Mesenchymal stem cell (in vitro differentiated cells and primary cell): ENCODE measurements at regions not wholly inside any gene's neighbourhood (a gene's known extent, or its start where the extent isn't known, plus 50 kb on each side); places are given as distances from the start of the nearest gene placed in this dataset.

Experiments used
- DNase-seq: peaks from one replicate; pipeline ENCODE4 v3.0.0-alpha.2; 2013
- H2AFZ ChIP-seq: one replicate; pipeline ENCODE4 v1.6.1; 2013; ENCODE audit warnings: low read depth, mild to moderate bottlenecking, control low read depth, inconsistent platforms, low read length, moderate library complexity
- H2AK5ac ChIP-seq: 2 replicates; pipeline ENCODE4 v1.6.1; 2013; ENCODE audit warnings: low read length, moderate library complexity, mild to moderate bottlenecking, inconsistent platforms; ENCODE audit not compliant: severe bottlenecking
- H2BK120ac ChIP-seq: one replicate; pipeline ENCODE4 v1.6.1; 2013; ENCODE audit warnings: low read depth, mild to moderate bottlenecking, inconsistent platforms, low read length, moderate library complexity
- H2BK12ac ChIP-seq, 2 experiments: one replicate each; pipeline ENCODE4 v1.6.1; 2013; ENCODE audit warnings: inconsistent platforms in 2 of 2, low read length in 2 of 2, mild to moderate bottlenecking in 2 of 2, moderate library complexity in 2 of 2, control low read depth in 1 of 2
- H2BK15ac ChIP-seq: one replicate; pipeline ENCODE4 v1.6.1; 2013; ENCODE audit warnings: mild to moderate bottlenecking, low read depth, inconsistent platforms; ENCODE audit not compliant: poor library complexity, severe bottlenecking
- H2BK5ac ChIP-seq: 2 replicates; pipeline ENCODE4 v1.6.1; 2013; ENCODE audit warnings: low read depth, mild to moderate bottlenecking, low read length, control low read depth, inconsistent platforms; ENCODE audit not compliant: poor library complexity, severe bottlenecking
- H3K14ac ChIP-seq, 2 experiments: one replicate each; pipeline ENCODE4 v1.6.1; 2013; ENCODE audit warnings: inconsistent platforms in 2 of 2, low read length in 2 of 2, control low read depth in 1 of 2, mild to moderate bottlenecking in 1 of 2, moderate library complexity in 1 of 2
- H3K18ac ChIP-seq, 2 experiments: one replicate each; pipeline ENCODE4 v1.6.1; 2013; ENCODE audit warnings: inconsistent platforms in 2 of 2, low read length in 2 of 2, control low read depth in 1 of 2, low read depth in 1 of 2, mild to moderate bottlenecking in 1 of 2
- H3K23ac ChIP-seq, 2 experiments: one replicate each; pipeline ENCODE4 v1.6.1; 2013; ENCODE audit warnings: inconsistent platforms in 2 of 2, low read length in 2 of 2, mild to moderate bottlenecking in 2 of 2, moderate library complexity in 2 of 2, control low read depth in 1 of 2
- H3K27ac ChIP-seq: 2 replicates; pipeline ENCODE4 v1.5.1; 2013; ENCODE audit warnings: mild to moderate bottlenecking, moderate library complexity, low read length, control low read depth, inconsistent platforms; ENCODE audit not compliant: poor library complexity, severe bottlenecking
- H3K27me3 ChIP-seq, 2 experiments: 2 replicates each; pipeline versions ENCODE4 v1.6.1 to v1.7.0; 2013; ENCODE audit warnings: low read length in 2 of 2, mild to moderate bottlenecking in 2 of 2, moderate library complexity in 2 of 2, control low read depth in 1 of 2, inconsistent platforms in 1 of 2; ENCODE audit not compliant: control insufficient read depth in 1 of 2, insufficient read depth in 1 of 2
- H3K36me3 ChIP-seq, 2 experiments: 2 replicates each; pipeline versions ENCODE4 v1.6.1 to v1.7.0; 2013; ENCODE audit warnings: low read length in 2 of 2, control low read depth in 1 of 2, inconsistent platforms in 1 of 2, low read depth in 1 of 2, mild to moderate bottlenecking in 1 of 2; ENCODE audit not compliant: insufficient read depth in 2 of 2, control insufficient read depth in 1 of 2
- H3K4ac ChIP-seq, 2 experiments: one replicate each; pipeline ENCODE4 v1.6.1; 2013; ENCODE audit warnings: inconsistent platforms in 2 of 2, low read length in 2 of 2, mild to moderate bottlenecking in 2 of 2, moderate library complexity in 2 of 2, control low read depth in 1 of 2, low read depth in 1 of 2
- H3K4me1 ChIP-seq: 2 replicates; pipeline ENCODE4 v1.6.1; 2013; ENCODE audit warnings: low read depth, low read length, control low read depth; ENCODE audit not compliant: control insufficient read depth, insufficient read depth
- H3K4me2 ChIP-seq: 2 replicates; pipeline ENCODE4 v1.6.1; 2013; ENCODE audit warnings: low read length, mild to moderate bottlenecking, inconsistent platforms; ENCODE audit not compliant: poor library complexity, severe bottlenecking
- H3K4me3 ChIP-seq, 2 experiments: 2 replicates each; pipeline versions ENCODE4 v1.5.1 to v1.7.0; 2013; ENCODE audit warnings: low read length in 2 of 2, mild to moderate bottlenecking in 2 of 2, control low read depth in 1 of 2, low read depth in 1 of 2; ENCODE audit not compliant: insufficient read depth in 1 of 2
- H3K79me1 ChIP-seq: replicated peaks from 2 replicates; pipeline ENCODE4 v1.6.1; 2013; ENCODE audit warnings: mild to moderate bottlenecking, control low read depth, low read length, inconsistent platforms; ENCODE audit not compliant: poor library complexity, severe bottlenecking
- H3K9ac ChIP-seq: 2 replicates; pipeline ENCODE4 v1.7.0; 2013; ENCODE audit warnings: mild to moderate bottlenecking, low read length, moderate library complexity
- H3K9me3 ChIP-seq: 2 replicates; pipeline ENCODE4 v1.7.0; 2013; ENCODE audit warnings: mild to moderate bottlenecking, low read length; ENCODE audit not compliant: control insufficient read depth
- H4K8ac ChIP-seq: one replicate; pipeline ENCODE4 v1.6.1; 2013; ENCODE audit warnings: inconsistent platforms, mild to moderate bottlenecking, low read length, moderate library complexity
- H4K91ac ChIP-seq: one replicate; pipeline ENCODE4 v1.6.1; 2013; ENCODE audit warnings: mild to moderate bottlenecking, low read length, inconsistent platforms
- WGBS: methylation state at CpG from one replicate; pipeline ENCODE4 v1.1.7; 2013; ENCODE audit warnings: mixed read lengths; 5-methylcytosine and 5-hydroxymethylcytosine counted together

- Histone ChIP-seq H3K23ac (no peak overlapping the region), H3K9me3 (no peaks in the 10 kb centered on the region), H4K8ac (no peak overlapping the region), H3K79me1 (no peaks in the 10 kb centered on the region), H3K4ac (no peak overlapping the region), H3K4me1 (no peaks in the 10 kb centered on the region), H3K36me3 (no peaks in the 10 kb centered on the region), H2AFZ (no peak overlapping the region), H2BK12ac (no peak overlapping the region), H3K4me2 (no peak overlapping the region), H3K27me3 (no peaks in the 10 kb centered on the region), H2BK15ac (no peak overlapping the region), H3K18ac (no peak overlapping the region), H3K14ac (no peak overlapping the region), H2BK120ac (no peak overlapping the region), H3K9ac (no peak overlapping the region), H3K27ac (no peak overlapping the region), H2AK5ac (no peak overlapping the region), H4K91ac (no peak overlapping the region), H2BK5ac (no peak overlapping the region), H3K4me3 (no peak overlapping the region)
- peak; percentile 4 for DNase-seq
- 82% methylated on average over 1 of the region's 2 CpGs for WGBS
Observed at GRCh38 chr13:72132075-72132474, 265.1 kb upstream of the DACH1 start.

GRCh38 chr13:72129117-72129516 lies 262.1 kb upstream of the DACH1 start:
- Histone ChIP-seq H3K9me3 (no peaks in the 10 kb centered on the region), H3K4me3 (no peak overlapping the region), H3K4me1 (no peaks in the 10 kb centered on the region), H3K79me1 (no peaks in the 10 kb centered on the region), H2BK15ac (no peak overlapping the region), H3K36me3 (no peaks in the 10 kb centered on the region), H3K18ac (no peak overlapping the region), H3K4ac (no peak overlapping the region), H3K9ac (no peak overlapping the region), H3K27ac (no peak overlapping the region), H4K91ac (no peak overlapping the region), H3K4me2 (no peak overlapping the region), H3K27me3 (no peaks in the 10 kb centered on the region), H2BK12ac (no peak overlapping the region), H3K23ac (no peak overlapping the region), H2BK120ac (no peak overlapping the region), H4K8ac (no peak overlapping the region), H2AK5ac (no peak overlapping the region), H3K14ac (no peak overlapping the region), H2BK5ac (no peak overlapping the region), H2AFZ (no peak overlapping the region)
- WGBS: no CpG with 5 or more reads among the region's 3 CpGs
- DNase-seq: no peak

DNA sequence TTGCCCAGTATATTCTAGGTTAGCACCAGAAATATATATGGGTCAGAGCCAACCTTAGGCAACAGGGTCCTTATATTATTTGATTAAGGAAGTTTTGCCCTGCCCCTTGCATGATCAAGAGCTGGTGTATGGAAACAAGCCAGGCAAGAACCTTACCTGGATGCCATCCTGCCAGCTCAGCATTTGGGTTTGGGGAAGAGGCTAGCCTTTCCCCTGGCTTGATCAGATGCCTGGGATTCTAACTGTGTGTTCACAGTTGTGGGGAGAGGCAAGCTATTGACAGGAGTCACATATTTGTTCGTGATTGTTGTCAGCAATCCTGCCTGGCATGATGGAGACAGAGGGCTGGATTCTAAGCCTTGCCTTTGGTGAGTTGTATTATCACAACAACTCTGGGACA lies 260.0 kb upstream of the DACH1 start:
- H2BK5ac ChIP-seq: no peak overlapping the region
- no peak overlapping the region for H2AFZ ChIP-seq
- H3K9ac ChIP-seq: no peak overlapping the region
- no peaks in the 10 kb centered on the region for H3K27me3 ChIP-seq
- no peak overlapping the region for H2AK5ac ChIP-seq
- H3K4ac ChIP-seq: no peak overlapping the region
- no peak overlapping the region for H3K27ac ChIP-seq
- no peak overlapping the region for H3K4me3 ChIP-seq
- WGBS: 62% methylated on average over 1 of the region's 1 CpG
- no peak overlapping the region for H3K23ac ChIP-seq
- H3K36me3 ChIP-seq: no peaks in the 10 kb centered on the region
- H3K4me2 ChIP-seq: no peak overlapping the region
- H3K9me3 ChIP-seq: no peaks in the 10 kb centered on the region
- no peak overlapping the region for H4K91ac ChIP-seq
- H3K18ac ChIP-seq: no peak overlapping the region
- no peak overlapping the region for H2BK15ac ChIP-seq
- DNase-seq: no peak
- no peaks in the 10 kb centered on the region for H3K4me1 ChIP-seq
- H3K14ac ChIP-seq: no peak overlapping the region
- no peaks in the 10 kb centered on the region for H3K79me1 ChIP-seq
- H2BK12ac ChIP-seq: no peak overlapping the region
- no peak overlapping the region for H4K8ac ChIP-seq
- no peak overlapping the region for H2BK120ac ChIP-seq

DNA sequence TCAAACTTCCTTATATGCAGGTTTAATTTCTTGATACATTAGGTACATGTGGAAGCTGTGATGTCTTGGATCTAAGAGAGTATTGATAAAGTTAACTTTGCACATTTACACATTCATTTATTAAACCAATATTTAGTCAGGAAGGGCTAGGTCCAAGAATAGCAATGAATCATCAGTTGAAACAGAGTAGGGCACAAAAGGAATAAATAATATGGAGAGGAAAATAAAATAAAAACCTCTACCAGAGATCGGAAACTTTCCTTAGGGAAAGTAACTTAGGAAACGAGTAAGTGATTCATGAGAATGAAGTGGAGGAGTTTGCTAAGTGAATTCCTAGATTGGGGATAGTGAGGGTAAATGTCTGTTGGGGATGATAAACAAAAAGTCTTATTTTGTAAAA lies 259.4 kb upstream of the DACH1 start:
- no peak overlapping the region for H3K4me3 ChIP-seq
- H4K8ac ChIP-seq: no peak overlapping the region

More for the DNA sequence above, 259.4 kb upstream of the DACH1 start:
- H3K9me3 ChIP-seq: no peaks in the 10 kb centered on the region
- H3K36me3 ChIP-seq: no peaks in the 10 kb centered on the region
- H3K14ac ChIP-seq: no peak overlapping the region
- no peaks in the 10 kb centered on the region for H3K79me1 ChIP-seq
- H3K4me1 ChIP-seq: no peaks in the 10 kb centered on the region
- no peak overlapping the region for H3K9ac ChIP-seq
- no peak overlapping the region for H3K18ac ChIP-seq
- H2BK120ac ChIP-seq: no peak overlapping the region
- no peak for DNase-seq
- no peak overlapping the region for H3K23ac ChIP-seq
- no peaks in the 10 kb centered on the region for H3K27me3 ChIP-seq
- no peak overlapping the region for H3K4me2 ChIP-seq
- no peak overlapping the region for H3K27ac ChIP-seq
- H2BK15ac ChIP-seq: no peak overlapping the region
- H2BK12ac ChIP-seq: no peak overlapping the region
- no peak overlapping the region for H2AK5ac ChIP-seq
- H2AFZ ChIP-seq: no peak overlapping the region
- H4K91ac ChIP-seq: no peak overlapping the region
- no peak overlapping the region for H3K4ac ChIP-seq
- H2BK5ac ChIP-seq: no peak overlapping the region
- 77% methylated on average over 2 of the region's 2 CpGs for WGBS
